HG03469 (cell line): ENCODE measurements at regions not wholly inside any gene's neighbourhood (a gene's known extent, or its start where the extent isn't known, plus 50 kb on each side); places are given as distances from the start of the nearest gene placed in this dataset.
"Not testable (repeated sequence)": the region's sequence is repeated elsewhere in the genome, so short reads cannot be mapped to it uniquely, and the experiment has no call there.

ENCODE experiments used
- ATAC-seq: cut with Tn5 transposase; IDR thresholded peaks from one replicate; pipeline ENCODE4 v1.9.1; 2021; ENCODE audit warnings: mild to moderate bottlenecking, moderate library complexity, moderate number of reproducible peaks; ENCODE audit not compliant: unreplicated experiment

GRCh38 chr3:160047876-160048275 is 59.2 kb downstream of the IL12A start:
- ATAC-seq, result no peak

DNA sequence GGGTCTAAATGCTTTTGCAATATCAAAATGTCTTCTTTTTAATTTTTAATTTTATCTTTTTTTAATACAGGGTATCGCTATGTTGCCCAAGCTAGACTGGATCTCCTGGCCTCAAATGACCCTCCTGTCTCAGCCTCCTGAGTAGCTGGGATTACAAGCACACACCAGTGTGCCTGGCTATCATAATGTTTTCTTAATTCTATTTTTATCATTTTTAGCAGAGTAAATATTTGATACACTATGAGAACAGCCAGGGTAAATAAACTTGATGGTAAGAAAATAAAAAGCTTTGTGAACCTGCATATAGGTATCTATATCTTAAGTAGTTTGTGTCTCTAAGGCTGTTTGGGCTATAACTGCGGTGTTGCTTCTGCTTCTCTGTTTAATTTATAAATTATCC is 60.4 kb downstream of the IL12A start:
- ATAC-seq, result no peak

DNA sequence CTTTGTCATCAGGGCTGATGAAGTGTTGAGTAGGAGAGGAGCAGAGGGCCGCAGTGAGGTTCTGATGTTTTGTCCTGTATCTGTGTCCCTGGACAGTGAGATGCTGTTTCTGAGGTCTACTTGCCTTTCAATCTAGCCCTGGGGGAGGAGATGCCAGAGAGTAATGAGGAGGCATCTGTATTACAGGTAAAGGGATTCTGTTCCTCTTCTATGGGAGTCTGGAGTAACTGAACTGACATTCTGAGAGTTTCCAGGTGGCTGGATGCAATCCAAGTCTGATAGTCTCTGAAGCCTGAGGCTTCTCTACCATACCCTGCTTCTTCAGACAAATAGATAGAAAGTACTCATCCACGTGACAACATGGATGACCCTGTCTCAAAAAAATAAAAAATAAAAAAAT is 60.9 kb downstream of the IL12A start:
- ATAC-seq, result no peak

- no peak for ATAC-seq
Observed at GRCh38 chr3:160049988-160050387, 61.4 kb downstream of the IL12A start.

DNA sequence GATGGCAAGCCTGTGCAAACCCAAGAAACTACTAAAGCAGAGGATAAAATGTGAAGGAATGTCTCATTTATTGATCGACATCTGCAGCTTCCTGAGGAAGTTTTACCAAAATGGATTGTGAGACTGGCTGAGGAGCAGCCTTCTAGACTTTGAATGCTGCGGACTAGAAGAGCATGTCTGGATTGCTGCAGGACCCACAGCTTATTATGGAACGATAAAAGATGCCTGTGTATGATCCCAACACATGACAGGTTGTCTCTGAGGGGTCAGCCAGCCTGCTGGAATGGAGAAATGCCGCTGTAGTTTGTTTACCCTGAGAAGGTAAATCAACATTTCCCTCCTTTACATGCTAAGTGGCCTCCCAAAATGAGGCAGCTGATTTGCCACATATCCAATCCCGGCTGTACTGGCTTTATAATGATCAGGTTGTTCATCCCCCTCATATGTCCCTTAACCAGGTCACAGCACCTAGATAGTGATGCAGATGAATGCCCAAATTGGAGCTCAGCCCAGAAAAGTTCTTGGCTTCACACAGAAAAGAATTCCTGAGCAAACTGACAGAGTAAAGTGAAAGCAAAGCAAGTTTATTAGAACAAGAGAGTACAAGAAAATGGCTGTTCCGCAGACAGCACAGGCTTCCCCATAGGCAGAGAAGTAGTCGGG is 63.9 kb downstream of the IL12A start:
- ATAC-seq, result no peak

DNA sequence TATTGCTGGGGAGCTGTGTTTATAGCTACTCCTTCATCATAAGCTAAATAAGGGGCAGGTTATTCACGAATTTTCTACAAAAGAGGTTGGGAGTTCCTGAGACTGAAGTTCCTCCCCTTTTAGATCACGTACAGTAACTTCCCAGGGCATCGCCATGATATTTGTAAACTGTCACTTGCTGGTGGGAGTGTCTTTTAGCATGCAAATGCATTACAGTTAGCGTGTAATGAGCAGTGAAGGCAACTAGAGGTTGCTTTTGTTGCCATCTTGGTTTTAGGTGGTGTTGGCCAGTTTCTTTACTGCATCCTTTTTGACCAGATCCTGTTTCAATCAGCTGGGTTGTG is 64.4 kb downstream of the IL12A start:
- no peak for ATAC-seq

DNA sequence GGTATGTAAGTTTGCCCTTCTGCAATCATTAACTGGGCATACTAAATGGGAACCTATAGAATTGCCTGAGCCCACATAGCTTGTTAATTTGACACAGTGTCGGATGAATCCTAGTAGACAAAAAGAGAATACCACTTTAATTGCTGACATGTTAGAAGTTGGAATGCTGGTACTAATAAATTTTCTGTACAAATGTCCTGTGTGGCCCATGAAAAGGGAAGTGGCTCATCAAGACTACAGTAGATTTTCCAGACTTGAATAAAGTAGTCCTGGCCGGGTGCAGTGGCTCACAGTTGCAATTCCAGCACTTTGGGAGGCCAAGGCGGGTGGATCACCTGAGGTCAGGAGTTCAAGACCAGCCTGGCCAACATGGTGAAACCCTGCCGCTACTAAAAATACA is 66.2 kb downstream of the IL12A start:
- not testable (repeated sequence) for ATAC-seq

DNA sequence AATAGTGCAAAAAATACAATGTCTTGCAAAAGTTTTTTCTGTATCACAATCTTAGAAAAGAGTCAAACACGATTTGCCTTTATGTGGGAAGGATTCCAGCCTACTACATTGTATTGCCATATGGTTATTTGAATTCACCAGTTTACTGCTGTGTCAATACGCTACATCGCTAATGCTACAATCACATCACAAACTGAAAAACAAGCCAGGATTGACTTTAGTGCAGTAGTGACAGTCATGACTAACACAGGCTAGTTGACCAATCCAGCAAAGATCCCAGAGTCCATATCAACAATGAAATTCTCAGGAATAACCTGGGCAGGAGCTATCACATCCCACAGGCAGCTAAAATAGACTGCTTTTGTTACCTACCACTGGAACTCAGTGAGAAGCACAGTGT is 67.0 kb downstream of the IL12A start:
- no peak for ATAC-seq

- ATAC-seq, result no peak
Observed at GRCh38 chr3:160057331-160057730, 68.7 kb downstream of the IL12A start.

GRCh38 chr3:160060409-160061027 is 71.9 kb downstream of the IL12A start:
- ATAC-seq, result no peak

DNA sequence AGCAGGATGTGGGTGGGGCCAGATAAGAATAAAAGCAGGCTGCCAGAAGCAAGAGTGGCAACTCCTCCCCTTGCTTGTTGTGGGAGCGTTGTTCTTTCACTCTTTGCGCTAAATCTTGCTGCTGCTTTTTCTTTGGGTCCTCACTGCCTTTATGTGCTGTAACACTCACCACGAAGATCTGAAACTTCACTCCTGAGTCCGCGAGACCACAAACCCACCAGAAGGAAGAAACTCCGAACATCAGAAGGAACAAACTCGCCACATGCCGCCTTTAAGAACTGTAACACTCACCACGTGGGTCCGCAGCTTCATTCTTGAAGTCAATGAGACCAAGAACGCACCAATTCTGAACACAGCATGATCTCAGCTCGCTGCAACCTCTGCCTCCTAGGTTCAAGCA is 72.9 kb downstream of the IL12A start:
- no peak for ATAC-seq

- ATAC-seq, result no peak
Observed at GRCh38 chr3:160065282-160065681, 76.6 kb downstream of the IL12A start.

- no peak for ATAC-seq
Observed at GRCh38 chr3:160065786-160066185, 77.2 kb downstream of the IL12A start.

GRCh38 chr3:160069986-160070385 is 81.4 kb downstream of the IL12A start:
- no peak for ATAC-seq

DNA sequence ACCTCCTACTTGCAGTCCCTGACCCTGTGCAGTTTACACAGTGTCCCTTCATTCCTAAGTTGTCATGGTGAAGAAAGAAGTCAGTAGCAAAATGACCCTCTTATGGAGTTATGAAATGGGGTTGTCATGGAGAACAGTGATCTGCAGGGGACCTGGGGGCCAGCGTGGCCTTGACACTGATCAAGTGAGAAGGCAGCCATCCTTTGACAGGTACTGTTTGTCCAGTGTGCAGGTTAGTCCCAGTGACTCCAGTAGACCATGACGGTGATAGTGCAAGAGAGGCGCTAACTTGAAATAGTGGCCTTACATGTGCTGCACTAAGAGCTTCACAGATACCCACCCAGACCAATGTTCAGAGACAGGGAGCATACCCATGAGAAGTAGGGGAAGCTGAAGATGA is 87.9 kb downstream of the IL12A start:
- ATAC-seq, result no peak

- ATAC-seq, result no peak
Observed at GRCh38 chr3:160078533-160078932, 89.9 kb downstream of the IL12A start.

DNA sequence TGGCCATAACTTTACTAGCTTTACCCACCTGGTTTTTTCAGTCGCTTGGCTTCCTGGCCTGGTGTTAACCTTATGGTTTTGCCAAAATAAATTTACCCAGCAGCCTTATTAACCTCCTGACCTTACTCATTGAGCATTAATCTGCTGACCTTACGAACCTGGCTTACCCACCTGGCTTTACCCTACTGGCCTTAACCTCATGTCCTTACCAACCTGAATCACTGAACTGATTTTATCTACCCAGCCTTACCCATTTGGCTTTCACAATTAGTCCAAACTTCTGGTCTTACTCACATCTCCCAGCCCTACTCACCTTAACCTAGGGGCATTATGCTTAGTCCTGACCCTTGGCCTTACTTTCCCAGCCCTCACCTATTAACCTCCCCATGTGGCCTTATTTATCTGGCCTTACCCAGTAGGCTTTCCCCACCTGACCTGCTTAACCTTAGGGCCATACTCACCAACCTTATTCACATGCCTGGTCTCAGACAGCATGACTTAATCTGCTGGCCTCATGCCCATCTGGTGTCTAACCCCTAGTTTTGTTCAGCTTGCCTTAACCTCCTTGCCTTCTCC is 93.4 kb downstream of the IL12A start:
- ATAC-seq, result no peak

DNA sequence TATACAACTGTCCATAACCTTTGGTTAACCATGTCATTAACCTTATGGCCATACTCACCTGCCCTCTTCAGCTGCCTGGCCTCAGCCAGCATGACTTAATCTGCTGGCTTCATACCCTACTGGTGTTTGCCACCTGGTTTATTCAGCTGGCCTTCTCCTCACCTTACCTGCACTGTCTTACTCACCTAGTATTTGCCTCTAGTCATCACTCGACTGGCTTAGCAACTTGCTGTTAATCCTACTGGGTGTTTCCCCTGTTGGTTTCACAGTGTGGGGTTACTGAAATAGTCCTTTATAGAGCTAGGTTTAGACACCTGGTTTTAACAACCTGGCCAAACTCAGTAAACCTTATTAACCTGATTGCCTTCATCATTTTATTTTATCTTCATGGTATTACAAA is 96.4 kb downstream of the IL12A start:
- no peak for ATAC-seq

GRCh38 chr3:160088492-160089137 is 100.0 kb downstream of the IL12A start:
- ATAC-seq, result no peak

- no peak for ATAC-seq
Observed at GRCh38 chr3:160090653-160091052, 102.0 kb downstream of the IL12A start.

DNA sequence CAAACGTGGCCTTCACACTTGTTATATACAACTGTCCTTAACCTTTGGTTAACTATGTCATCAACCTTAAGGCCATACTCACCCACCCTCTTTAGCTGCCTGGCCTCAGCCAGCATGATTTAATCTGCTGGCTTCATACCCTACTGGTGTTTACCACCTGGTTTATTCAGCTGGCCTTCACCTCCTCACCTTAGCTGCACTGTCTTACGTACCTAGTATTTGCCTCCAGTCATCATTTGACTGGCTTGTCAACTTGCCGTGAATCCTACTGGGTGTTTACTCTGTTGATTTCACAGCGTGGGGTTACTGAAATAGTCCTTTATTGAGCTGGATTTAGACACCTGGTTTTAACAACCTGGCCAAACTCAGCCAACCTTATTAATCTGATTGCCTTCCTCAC is 102.8 kb downstream of the IL12A start:
- no peak for ATAC-seq

GRCh38 chr3:160092760-160093159 is 104.1 kb downstream of the IL12A start:
- ATAC-seq, result no peak
